ENCODE measurements at regions not wholly inside any gene's neighbourhood (a gene's known extent, or its start where the extent isn't known, plus 50 kb on each side); places are given as distances from the start of the nearest gene placed in this dataset.

DNA sequence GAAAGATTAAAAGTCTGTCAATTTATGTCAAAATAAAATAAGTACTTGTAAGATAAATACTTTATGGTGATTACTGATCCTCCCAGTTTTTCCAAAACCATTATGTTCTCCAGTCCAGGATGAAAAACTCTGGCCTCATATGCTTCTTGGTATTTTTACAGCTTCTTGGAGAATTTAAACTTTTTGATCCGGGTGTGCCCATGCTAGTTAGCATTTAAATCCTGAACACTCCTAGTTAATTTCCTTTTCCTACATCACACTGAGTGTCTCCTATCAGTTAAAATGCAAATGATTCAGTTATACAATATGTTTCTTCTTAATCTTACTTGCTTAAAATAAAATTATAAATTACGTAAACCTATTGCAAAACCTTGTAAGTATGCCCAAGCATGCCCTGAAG lies 499.9 kb upstream of the SLITRK6 start:
- ChIA-PET CTCF (no interaction called here), POLR2A (no interaction called here)
- Histone ChIP-seq H3K79me2 (ENCODE audit: control insufficient read depth, insufficient read depth, low read length) (no peaks in the 10 kb centered on the region), H3K9ac (replicated peaks; ENCODE audit: extremely low read depth, insufficient read depth, low read length) (no peak overlapping the region), H3K4me1 (ENCODE audit: control insufficient read depth, extremely low read depth, insufficient read depth, low read length) (no peaks in the 10 kb centered on the region), H3K9me3 (replicated peaks; ENCODE audit: control insufficient read depth, insufficient read depth, low read length) (peaks cover 2% of the 10 kb centered on the region), H3K4me2 (ENCODE audit: insufficient read depth, low read length) (no peak overlapping the region), H3K27me3 (ENCODE audit: control insufficient read depth in 2 of 2, insufficient read depth in 2 of 2, low read length in 2 of 2) (no peaks in the 10 kb centered on the region), H3K27ac (ENCODE audit: insufficient read depth, low read depth, low read length) (no peak overlapping the region), H2AFZ (ENCODE audit: low read depth, low read length) (no peak overlapping the region), H3K4me3 (replicated peaks in 1 of 3; ENCODE audit: insufficient read depth in 1 of 3, low read depth in 1 of 3, low read length in 3 of 3) (no peak overlapping the region), H3K9me1 (replicated peaks; ENCODE audit: control insufficient read depth, extremely low read depth, insufficient read depth, low read length) (no peaks in the 10 kb centered on the region), H4K20me1 (replicated peaks; ENCODE audit: control insufficient read depth, extremely low read depth, insufficient read depth, low read length) (no peaks in the 10 kb centered on the region), H3K36me3 (ENCODE audit: control insufficient read depth in 2 of 2, extremely low read depth in 1 of 2, insufficient read depth in 2 of 2, low read length in 2 of 2) (no peaks in the 10 kb centered on the region)
- TF ChIP-seq POLR2AphosphoS5 (IDR thresholded peaks at IDR 0.05; ENCODE audit: insufficient read depth, low read depth, low read length): no peak
- TF ChIP-seq POLR2A (IDR thresholded peaks at IDR 0.05; ENCODE audit: low read depth, low read length): no peak
- TF ChIP-seq EZH2 (IDR thresholded peaks at IDR 0.05; ENCODE audit: borderline replicate concordance, low read depth, low read length, severe bottlenecking): no peak
- TF ChIP-seq, protein P1, sequence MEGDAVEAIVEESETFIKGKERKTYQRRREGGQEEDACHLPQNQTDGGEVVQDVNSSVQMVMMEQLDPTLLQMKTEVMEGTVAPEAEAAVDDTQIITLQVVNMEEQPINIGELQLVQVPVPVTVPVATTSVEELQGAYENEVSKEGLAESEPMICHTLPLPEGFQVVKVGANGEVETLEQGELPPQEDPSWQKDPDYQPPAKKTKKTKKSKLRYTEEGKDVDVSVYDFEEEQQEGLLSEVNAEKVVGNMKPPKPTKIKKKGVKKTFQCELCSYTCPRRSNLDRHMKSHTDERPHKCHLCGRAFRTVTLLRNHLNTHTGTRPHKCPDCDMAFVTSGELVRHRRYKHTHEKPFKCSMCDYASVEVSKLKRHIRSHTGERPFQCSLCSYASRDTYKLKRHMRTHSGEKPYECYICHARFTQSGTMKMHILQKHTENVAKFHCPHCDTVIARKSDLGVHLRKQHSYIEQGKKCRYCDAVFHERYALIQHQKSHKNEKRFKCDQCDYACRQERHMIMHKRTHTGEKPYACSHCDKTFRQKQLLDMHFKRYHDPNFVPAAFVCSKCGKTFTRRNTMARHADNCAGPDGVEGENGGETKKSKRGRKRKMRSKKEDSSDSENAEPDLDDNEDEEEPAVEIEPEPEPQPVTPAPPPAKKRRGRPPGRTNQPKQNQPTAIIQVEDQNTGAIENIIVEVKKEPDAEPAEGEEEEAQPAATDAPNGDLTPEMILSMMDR (IDR thresholded peaks at IDR 0.05; ENCODE audit: extremely low read depth in 1 of 2, insufficient read depth in 1 of 2, low read depth in 1 of 2, low read length in 2 of 2): no peak
- no peak for TF ChIP-seq MYC (IDR thresholded peaks at IDR 0.05; ENCODE audit: low read depth, low read length)
- TF ChIP-seq FOS (IDR thresholded peaks at IDR 0.05; ENCODE audit: borderline replicate concordance, insufficient read depth, low read length): no peak
- TF ChIP-seq, protein P2, sequence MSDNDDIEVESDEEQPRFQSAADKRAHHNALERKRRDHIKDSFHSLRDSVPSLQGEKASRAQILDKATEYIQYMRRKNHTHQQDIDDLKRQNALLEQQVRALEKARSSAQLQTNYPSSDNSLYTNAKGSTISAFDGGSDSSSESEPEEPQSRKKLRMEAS (IDR thresholded peaks at IDR 0.05; ENCODE audit: insufficient read depth, insufficient read length): no peak
- no peak for TF ChIP-seq JUN (IDR thresholded peaks at IDR 0.05; ENCODE audit: borderline replicate concordance, insufficient read depth, insufficient read length, low read depth)
- no peak for TF ChIP-seq GATA2 (IDR thresholded peaks at IDR 0.05; ENCODE audit: insufficient read depth, insufficient read length, low read depth, low read length)
- intact Hi-C loops (cut with micrococcal nuclease) (no loop called here), dilution Hi-C loops (cut with MboI; ENCODE audit: extremely low pct_ligation_motif_present, low sequenced_read_pairs) (no loop called here)
- BruUV-seq (replicated peaks): no TSS peak
- DNase-seq (ENCODE audit: low read depth, low spot score): no peak
- FAIRE-seq: no peak
